UCSD-AML1 (cell line): ENCODE measurements at regions not wholly inside any gene's neighbourhood (a gene's known extent, or its start where the extent isn't known, plus 50 kb on each side); places are given as distances from the start of the nearest gene placed in this dataset.
"Not testable (repeated sequence)": the region's sequence is repeated elsewhere in the genome, so short reads cannot be mapped to it uniquely, and the experiment has no call there.

Experiments used
- DNase-seq: peaks from one replicate; lab custom pipeline; 2025; ENCODE audit not compliant: unreplicated experiment; lab: John Stamatoyannopoulos, UW

DNA sequence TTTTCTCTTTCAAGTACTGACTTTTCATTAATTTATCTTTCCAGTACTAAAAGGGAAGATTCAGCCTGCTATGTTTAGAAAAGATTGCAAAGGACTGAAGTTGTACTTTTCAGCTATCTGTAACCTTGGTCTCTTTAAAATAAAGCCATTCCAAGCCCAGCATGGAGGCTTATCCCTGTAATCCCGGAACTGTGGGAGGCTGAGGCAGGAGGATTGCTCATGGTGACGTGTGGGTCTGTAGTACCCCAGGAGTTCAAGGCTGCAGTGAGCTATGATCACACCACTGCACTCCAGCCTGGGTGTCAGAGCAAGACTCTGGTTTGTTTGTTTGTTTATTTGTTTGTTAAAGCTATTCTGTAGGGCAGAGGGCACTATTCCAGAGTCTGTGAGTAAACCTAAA is 50.6 kb upstream of the TMEM170B start:
- DNase-seq, result no peak

GRCh38 chr6:11486486-11486885 is 51.1 kb upstream of the TMEM170B start:
- no peak for DNase-seq

DNA sequence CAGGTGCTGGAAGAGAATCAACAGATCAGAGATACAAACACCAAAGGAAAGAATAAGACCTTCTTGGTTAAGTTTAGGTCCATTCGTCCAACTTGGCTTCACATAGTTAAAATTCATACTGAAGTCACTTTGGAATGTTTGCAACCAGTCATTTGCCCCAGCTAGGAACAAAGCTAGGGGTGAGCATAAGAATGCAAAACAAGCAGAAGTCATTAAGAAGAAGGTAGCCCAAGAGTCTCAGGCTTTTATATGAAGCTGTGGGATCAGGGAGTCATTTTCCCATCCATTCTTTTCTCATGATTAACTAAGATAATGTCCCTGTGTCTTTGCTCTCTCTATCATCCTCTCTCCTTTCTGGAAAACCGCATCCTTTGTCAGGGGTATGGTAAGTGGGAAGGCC is 51.5 kb upstream of the TMEM170B start:
- no peak for DNase-seq

GRCh38 chr6:11485271-11485670 is 52.3 kb upstream of the TMEM170B start:
- no peak for DNase-seq

GRCh38 chr6:11484441-11484840 is 53.1 kb upstream of the TMEM170B start:
- no peak for DNase-seq

- no peak for DNase-seq
These were observed 54.9 kb upstream of the TMEM170B start for GRCh38 chr6:11482616-11483015.

- DNase-seq, result no peak
These were observed 57.0 kb upstream of the TMEM170B start for GRCh38 chr6:11480541-11480940.

- no peak for DNase-seq
These were observed 58.3 kb upstream of the TMEM170B start for GRCh38 chr6:11479296-11479695.

- no peak for DNase-seq
These were observed 59.0 kb upstream of the TMEM170B start for GRCh38 chr6:11478586-11478985.

DNA sequence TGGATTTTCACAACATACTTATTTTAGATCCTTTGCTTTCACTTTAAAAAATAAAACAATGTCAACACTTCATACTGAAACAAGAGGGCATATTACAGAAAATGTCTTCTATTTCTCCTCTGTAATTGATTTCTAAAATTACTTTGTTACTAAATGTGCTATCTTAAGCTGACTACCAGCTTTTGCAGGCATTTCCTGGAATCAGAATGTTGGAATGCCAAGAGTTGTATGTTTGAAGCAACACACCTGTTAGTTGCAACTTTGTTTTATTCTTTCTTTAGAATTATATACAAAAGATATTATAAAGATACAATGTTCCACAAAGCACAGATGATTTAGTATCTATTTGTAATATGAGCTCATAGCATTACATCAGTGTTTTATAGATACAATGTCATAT is 62.5 kb upstream of the TMEM170B start:
- DNase-seq, result no peak

DNA sequence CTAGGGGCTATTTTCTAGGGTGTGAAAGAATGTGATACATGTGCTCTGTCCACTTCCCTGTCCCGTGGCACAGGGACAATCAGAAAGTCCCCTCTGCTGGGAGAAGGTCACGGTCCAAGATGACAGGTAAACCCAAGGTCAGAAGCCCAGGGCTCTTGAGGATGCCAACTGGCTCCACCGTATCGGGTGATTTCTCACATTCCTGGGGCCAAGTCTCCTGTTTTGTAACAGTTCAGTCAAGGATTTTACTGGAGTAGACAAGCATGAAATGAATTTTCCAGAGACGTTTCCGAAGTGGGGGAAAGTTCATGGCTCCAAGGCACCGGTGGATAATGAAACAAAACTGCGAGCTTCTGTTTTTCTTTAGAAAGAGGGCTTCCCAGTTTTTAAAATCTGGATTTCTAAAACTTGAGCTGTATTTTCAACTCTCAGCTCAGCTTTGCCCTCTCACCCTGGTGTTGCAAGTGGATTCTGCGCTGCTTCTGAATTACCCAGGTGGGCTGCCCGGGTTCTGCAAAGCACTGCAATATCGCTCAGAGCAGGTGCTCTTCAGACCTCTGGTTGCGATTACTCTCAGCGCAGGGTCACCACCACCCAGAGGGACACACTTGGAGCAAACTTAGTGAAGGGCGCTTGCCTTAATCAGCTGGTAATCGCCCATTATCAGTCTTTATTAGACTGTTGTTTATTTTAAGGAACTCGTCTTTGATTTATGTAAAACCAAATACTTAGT is 64.4 kb upstream of the TMEM170B start:
- DNase-seq, result no peak

DNA sequence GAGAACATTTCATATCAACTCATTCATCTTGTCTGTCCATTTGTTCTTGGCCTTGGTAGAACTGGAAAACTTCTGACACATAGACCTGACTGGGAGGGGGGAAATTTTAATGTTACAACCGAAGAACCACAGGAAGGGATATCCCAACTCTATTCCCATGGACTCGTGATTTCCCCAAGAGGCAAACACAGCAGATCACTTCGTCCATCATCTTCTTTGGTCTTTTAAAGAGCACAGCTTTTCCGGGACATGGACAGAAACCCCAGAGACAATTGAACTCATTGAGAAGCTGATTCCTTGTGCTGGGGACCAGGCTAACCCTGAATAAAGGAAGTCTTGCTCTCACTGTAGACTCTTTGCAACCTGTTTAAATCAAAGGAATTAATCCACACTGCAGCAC is 66.3 kb upstream of the TMEM170B start:
- no peak for DNase-seq

DNA sequence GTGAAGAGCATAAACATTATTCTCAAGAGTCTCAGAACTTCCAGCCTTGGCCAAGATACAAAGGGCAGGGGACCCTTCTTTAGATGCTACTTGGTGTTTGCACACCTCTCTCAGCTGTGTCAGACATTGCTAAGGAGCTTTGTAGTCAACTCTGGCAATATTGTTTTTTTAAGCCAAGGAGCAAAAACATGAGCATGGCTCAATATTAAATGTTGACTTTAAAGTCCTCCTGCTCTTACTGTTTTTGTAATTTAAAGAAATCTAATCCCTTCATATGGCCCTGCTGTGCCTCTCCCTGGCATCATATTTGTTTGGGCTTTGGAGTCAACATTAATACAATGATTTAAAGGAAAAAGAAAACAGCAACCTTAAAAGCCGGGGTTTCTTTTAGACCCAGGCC is 67.9 kb upstream of the TMEM170B start:
- DNase-seq, result no peak

DNA sequence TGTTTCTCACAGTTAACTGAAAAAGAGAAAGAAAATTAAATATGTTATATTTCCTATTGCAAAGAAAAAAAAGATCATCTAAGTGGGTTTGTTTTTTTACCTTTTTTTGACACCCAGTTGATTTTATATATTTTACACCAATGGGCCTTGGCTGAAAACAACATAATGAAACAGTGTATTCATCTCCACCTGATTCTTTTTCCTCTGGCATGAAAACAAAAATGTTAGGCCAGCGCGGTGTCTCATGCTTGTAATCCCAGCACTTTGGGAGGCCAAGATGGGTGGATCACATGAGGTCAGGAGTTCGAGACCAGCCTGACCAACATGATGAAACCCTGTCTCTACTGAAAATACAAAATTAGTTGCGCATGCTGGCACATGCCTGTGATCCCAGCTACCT is 69.3 kb upstream of the TMEM170B start:
- DNase-seq, result not testable (repeated sequence)

DNA sequence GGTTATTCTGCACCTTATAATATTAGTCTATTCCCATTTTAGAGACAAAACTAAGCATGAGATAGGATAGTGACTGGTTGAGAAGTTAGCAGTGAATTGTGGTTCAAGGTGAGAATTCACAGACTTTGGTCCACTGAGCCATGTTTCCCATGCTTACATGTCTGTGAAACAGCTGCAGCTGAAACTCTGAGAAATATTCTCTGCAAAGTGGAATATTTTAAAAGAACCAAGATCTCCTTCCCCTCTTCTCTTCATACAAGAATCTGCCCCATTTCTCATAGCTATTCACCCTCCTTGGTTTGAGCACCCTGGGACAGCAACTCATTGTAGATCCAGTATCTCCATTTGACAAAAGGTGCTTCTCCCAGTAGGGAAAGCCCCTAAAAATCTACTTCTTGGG is 70.2 kb upstream of the TMEM170B start:
- no peak for DNase-seq

DNA sequence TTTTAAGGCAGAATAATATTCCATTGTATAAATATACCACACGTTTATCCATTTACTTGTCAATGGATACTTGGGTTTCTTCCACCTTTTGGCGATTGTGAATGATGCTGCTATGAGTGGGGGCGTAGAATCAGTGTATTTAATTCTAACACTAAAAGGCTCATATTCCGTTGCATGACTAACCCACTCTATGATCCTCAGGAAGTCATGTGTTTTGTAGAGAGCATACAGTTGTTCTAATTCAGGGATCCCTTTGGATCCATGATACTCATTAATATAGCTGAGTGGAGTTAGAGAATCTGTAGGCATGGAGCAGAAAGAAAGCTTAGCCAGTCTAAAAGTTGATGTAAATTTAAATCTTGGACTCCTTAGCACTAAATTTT is 74.2 kb upstream of the TMEM170B start:
- no peak for DNase-seq

DNA sequence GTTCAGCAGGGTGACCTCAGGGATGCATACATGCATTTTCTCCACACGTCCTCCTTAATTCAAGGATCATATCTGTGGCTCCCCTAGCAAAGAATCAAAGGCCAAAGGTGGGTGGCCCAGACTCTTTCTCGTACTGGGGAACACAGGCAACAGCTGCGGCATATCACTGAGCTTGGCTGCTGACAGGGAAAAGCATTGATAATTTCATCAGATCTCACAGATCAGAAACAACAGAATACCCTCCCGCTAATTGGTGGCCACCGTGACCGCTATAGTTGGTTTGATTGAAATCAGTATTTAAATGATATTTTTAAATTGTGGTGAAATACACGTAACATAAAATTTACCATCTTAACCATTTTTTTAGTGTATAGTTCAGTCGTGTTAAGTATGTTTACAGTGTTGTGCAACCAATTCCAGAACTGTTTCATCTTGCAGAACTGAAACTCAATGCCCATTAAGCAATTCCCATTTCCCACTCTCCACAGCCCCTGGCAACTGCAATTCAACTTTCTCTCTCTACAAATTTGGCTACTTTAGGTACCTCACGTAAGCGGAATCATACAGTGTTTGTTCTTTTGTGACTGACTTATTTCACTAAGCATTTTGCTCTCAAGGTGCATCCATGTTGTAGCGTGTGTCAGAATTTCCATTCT is 74.7 kb upstream of the TMEM170B start:
- no peak for DNase-seq

GRCh38 chr6:11460837-11461661 is 76.5 kb upstream of the TMEM170B start:
- DNase-seq, result no peak

- peak; percentile 70 for DNase-seq
These were observed 77.4 kb upstream of the TMEM170B start for GRCh38 chr6:11460001-11460668.

GRCh38 chr6:11459079-11459610 is 78.4 kb upstream of the TMEM170B start:
- DNase-seq, result no peak

DNA sequence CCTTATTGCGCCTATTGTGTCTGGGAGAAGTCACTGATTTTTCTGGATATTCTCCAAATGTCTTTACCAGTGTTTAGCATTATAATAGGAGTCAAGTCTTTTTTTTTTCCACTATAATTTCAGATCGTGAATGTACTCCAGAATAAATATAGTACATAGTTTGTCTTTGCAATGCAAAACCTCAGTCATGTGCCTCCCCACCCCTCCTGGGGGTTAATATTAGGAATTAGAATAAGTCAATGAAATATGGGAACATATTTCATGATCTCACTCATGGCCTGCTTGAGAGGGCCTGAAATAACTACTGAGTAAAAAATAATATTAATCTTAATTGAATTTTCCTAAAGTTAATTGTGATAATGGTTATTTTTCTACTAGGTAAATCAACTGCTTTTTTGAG is 79.0 kb upstream of the TMEM170B start:
- DNase-seq, result no peak
